CD4-positive, alpha-beta T cell treated with Interleukin-1 beta for 1 hour (primary cell): ENCODE measurements at regions not wholly inside any gene's neighbourhood (a gene's known extent, or its start where the extent isn't known, plus 50 kb on each side); places are given as distances from the start of the nearest gene placed in this dataset.

Source experiments
- DNase-seq, 2 donors: peaks; one replicate each; pipeline ENCODE4 v3.0.0-alpha.2; 2020 to 2022

DNA sequence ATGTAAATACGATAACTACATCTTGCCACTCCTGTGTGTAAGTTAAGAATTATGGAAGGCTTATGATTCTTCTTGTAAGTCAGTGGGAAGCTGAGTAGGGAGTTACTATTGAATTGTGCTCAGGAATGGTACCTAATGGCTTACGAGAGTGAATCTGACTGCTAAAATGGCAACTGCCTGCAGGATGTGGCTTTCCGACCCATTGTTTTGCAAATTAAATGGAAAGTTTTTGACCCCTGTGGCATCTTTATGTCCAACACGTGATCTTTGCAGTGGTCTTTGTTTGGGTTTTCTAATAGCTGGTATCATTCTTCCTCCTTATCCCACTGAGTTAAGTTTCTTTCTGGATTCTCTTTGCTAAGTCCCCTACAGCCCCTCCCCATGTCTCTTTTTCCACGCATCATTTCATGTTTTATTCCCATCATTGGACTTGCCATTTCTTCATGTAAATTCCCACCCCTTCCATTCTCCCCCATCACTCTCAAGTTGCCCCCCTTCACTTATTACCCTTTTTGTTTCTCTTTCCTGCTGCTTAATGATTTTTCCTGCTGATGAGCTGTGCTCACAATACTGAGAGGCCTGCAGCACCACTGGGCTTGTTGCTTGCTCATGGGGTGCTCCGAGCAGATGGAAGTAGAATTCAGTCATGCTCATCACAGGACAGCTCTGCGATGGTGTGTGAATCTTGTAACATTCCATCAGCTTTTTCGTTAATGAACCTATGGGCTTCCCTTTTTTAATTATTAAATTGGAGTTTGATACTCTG is 428.2 kb upstream of the IL12A start:
- DNase-seq, result no peak

DNA sequence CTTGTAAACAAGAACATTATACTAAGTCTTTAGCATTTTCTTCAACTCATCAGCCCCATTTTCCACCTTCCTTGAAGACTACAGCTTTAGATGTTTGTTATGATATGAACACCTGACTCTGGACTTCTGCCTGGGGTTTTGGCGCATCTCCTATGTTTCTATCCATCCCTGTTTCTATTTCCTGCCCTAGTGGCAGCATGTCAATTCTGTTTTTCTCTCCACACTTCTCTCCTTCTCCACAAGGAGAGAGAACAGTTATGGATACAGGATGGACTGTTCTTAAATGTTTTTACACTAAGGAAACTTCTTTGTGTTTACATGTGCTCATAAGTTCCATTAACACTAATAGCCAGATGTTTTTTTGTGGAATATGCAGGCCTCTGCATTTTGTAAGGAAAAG is 423.3 kb upstream of the IL12A start:
- no peak for DNase-seq

DNA sequence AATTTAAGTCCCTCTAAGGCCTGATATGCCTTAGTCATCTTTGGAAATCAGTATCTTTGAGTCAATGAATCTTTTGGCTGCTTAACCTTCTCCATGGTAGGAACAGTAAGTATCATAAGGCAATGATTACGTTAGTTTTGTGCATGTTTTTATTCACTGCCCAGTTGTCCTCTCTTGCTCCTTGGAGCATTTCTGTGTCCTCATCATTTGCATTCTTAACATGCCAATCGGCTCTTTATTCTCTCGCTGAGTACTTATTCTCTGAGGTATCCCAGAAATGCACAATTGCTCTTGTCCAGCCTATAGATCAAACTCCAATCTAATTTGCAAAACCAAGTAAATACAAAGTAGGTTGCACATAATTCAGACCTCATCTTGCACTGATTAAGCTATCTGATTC is 405.0 kb upstream of the IL12A start:
- DNase-seq, result no peak

DNA sequence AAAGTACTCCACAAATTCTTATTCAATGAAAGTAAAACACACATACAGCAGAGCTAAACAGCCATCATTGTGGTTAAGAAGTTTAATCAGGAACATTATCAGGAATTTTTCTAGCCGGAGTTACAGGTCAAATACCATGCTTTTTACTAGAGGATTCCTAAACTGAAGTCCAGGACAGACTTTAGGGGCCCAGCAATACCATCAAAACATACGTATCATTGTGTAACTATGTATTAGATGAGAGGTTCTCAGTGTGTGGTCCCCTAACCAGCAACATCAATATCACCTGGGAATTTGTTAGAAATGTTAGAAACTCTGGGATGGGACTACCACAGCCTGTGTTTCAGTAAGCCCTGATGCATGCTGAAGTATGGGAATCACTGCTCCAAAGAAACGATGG is 404.2 kb upstream of the IL12A start:
- no peak for DNase-seq

DNA sequence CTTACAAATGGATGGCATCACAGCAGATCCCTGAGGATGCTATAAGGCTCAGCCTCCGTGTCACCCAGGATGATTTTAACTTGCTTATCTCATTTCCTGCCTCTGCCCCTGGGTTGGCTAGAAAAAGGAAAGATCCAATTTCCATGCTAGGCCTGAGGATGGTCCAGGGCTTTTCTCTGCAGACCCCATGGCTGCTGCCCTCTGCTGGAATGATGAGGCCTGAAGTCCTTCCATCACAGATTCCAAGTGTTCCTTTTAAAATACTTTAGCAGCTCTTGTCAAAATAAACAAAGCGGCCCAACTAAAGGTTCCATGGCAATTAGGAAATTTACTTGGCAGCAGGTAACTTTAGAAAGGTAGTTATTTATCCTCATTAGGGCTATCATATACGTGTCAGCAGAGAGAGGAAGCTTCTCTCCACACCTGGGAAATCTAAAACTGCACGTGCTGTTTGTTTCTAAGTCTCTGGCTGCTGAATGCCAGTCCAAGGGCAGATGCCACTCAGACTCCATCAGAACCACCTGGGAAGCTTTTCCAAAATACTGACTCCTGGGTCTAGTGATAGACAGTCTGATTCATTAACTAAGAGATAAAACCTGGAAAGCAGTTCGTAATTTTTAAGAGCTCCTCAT is 401.9 kb upstream of the IL12A start:
- DNase-seq, result no peak

DNA sequence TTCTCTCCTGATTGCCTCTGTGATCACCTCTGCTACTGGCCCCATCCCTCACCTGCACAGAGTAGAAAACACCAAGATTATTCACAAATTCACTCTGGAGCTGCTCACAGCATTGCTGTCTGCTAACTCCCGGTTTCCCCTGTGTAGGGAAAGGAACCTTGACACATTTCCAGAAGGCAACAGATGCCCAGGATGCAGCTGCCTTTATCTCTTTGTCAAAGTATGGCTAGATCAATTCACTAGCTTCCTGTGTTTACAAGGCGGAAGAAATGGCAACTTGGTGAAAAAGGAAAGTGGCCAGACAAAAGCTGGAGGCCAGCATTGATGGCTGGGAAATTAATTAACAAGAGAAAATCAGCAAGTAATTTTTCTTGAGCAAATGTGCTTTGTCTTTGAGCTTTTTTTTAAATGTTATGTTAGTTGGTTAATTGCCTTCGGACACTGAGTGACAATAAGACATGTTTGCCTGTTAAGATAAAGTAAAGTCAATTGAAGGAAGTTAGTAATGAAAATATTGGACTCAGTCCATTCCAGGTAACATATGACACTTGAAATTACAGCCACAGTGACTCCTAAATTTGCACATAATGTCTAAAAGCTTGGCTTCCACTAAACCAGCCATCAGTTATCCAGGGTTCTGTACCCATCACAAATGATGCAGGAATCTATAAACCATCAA is 394.6 kb upstream of the IL12A start:
- no peak for DNase-seq

DNA sequence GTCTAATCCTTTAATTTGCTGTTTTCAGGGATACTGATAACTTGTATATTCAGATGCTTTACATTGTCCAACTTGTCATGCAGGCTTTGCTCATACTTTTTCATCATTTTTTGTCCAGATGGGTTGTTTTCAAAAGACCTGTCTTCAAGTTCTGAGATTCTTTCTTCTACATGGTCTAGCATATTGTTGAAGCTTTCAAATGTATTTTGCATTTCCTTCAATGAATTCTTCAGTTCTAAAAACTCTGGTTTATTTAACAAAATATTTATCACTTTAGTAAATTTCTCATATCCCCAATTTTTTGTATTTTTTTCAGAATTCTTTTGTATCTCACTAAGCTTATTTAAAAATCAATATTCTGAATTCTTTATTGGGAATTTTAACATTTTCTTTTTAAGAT is 388.3 kb upstream of the IL12A start:
- no peak for DNase-seq

DNA sequence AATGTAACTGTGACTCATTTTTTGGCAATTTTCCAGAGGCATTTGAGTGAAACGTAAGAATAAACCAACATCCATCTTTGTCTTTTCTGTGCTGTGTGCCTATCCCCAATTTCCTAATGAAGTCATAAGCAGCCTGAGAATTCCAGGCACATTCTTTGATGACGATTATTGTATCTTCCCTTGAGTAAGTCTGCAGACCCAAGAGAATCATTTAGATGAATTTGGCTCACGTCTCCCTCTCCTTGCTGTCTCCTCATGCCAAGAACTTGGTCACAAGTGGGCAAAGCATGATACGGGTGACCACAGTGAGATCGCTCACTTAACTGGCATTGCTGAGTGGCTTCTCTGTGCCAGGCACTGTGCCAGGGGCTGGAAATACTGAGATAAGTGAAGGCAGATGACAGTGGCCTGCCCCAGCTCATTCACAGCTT is 384.5 kb upstream of the IL12A start:
- no peak for DNase-seq

DNA sequence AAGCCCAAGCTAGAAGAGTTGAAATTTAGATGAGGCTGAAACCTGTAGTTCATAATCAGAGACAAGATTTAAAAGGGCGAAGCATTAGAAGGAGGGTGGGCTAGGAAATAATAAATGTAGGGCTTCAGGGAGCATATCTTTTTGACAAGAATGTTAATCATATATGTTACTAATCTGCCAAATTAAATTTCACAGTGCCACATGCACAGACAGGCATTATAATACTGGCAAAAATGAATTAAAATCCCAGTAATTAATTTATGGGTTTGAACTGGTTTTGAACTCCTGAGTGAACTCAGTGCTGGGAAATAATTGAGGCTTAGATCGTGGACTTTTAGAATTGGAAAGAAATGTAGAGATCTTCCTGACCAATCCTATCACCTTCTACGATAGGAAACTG is 383.5 kb upstream of the IL12A start:
- DNase-seq, result no peak

DNA sequence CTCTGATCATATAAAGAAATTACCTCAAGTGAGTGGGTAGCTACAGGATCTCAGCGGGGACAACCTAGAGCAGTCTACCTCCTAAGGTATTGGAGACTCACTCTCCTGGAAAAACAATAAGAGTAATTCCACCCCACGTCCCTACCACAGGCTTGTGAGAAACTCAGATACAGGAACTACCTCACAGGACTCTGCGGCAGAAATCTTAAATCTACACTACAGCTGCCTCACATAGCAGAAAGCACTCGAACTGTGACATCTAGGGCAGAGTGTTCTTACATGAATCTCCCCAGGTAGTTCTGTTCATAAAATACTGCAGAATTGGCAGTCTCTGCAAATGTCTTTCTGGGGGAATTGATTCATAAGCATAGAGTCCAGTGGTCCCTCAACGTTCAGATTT is 382.9 kb upstream of the IL12A start:
- DNase-seq, result no peak

DNA sequence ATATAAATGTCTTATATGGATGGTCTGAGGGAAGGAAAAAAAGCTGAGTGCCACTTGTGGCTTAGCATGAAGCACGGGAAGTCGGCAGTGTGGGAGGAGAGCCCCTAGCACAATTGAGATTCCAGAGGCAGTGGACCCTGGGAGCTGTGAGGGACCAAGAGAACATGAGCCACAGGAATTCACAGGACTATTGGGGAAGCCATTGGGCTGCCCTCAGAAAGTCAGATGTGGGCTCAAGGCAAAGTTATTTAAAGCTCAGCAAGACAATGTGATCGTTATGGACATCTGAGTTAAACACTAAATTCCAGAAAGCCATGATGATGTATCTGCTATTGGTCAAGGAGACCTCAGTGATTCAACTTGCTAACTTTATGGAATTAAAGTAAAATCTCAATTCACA is 380.8 kb upstream of the IL12A start:
- DNase-seq, result no peak

DNA sequence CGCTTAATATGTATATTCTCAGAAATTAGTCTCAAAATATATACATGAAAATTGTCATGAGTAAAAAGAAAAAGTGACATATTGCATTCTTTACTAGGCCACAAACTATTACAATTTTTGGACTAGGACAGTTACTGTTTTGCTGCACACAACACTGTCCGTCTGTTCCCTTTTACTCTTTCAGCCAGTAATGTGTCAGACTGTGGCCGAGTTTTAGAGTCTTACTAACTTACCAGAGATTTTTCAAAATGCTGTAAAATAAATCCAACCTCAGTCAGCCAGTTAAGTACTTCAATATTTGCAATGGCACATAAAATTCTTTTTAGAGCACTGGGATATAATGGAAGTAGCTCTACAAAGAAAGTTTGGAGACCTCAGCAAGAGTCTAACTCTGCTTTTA is 380.3 kb upstream of the IL12A start:
- no peak for DNase-seq

DNA sequence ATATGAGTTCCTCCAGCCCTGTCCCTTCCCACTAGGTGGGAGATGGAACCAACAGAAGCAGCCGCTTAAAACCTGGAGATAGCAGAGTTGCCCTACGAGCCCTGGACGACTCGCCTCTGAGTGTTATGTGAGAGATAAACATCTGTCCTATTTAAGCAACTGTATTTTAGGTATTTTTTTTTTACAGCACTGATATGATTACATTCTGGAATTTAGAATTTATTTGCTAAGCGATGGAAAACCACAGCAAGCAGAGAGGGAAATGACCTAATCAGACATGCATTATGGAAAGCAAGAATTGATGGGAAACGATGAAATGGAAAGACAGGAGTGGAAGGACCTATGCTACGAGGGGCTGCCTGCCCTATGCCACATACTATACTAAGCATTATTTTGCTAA is 379.0 kb upstream of the IL12A start:
- no peak for DNase-seq

DNA sequence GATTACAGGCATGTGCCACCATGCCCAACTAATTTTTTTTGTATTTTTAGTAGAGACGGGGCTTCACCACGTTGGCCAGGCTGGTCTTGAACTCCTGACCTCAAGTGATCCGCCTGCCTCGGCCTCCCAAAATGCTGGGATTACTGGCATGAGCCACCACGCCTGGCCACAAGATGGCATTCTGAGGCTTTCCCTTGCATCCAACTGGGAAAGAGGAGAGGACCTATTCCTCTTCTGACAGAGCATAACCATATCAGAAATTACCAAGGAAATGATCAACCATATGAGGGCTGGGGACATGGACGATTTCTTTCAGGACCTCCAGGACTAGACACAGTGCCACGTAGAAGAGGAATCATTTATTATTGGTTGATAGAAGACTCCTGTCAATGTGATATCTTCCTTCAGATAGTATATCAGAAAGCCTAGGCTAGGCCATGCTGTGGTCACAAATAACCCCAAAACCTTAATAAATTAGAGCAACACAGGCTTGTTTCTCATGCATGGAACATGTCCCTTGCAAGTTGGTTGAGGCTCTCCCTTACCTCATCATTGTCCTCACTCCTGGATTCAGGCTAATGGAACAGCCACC is 372.3 kb upstream of the IL12A start:
- no peak for DNase-seq

DNA sequence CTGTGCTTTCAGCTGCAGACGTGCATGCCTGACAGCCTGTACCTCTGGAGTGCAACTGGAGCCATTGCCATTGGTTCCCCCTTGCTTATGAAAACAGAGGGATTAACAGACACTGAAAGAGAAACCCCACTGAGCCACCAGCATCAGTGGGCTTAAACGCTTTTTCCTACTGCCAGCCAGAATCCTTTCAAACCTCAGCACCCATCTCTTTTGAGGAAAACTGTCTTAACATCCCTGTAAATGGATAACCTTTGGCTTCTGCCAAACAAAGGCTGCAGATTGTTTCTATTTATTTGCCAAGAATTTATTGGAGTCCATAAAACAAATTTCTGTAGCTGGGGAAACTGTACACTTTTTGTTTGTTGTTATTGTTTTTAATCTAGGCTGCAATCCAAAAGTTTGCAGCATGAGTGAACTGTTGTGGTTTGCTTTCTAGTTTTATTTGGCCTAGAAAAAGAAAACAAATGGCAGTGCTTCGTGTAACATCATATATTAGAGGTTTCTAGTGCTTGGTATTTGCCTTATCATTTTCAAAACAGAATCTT is 369.2 kb upstream of the IL12A start:
- DNase-seq, result no peak

DNA sequence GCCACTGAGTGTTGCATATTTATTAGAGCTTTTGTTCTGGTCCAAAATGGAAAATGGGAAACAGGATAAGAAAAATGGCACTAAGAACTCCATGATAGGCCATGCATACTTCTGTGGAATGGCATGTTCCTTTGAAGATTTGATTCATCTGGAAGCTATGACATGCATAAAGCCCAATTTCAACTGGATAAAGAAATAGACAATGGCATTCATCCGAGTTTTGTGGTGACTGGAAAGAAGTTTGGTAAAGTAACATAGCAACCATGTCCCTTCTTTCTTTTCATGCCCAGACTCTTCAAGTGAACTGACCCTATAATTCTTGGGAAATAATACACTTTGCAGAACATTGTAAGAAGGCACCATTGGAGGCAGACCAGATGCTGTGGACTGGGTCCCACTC is 368.4 kb upstream of the IL12A start:
- DNase-seq, result no peak

DNA sequence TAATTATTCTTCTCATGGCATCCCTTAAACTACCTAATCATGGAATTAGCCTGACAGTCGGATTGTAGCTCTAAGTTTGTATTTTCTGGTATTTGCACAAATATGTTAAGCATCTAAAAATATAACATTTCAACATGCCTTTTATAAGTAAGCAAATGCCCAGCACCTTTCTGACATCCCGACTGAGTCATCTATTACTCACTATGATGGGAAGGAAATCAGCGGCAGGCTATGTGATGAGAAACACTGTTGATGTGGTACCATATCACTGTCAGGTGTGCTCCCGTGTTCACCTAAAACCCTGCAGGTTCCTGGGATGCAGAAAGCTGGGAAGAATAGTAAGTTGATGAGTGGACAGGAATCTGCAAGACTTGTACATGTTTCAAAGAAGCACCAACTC is 367.8 kb upstream of the IL12A start:
- DNase-seq, result no peak

DNA sequence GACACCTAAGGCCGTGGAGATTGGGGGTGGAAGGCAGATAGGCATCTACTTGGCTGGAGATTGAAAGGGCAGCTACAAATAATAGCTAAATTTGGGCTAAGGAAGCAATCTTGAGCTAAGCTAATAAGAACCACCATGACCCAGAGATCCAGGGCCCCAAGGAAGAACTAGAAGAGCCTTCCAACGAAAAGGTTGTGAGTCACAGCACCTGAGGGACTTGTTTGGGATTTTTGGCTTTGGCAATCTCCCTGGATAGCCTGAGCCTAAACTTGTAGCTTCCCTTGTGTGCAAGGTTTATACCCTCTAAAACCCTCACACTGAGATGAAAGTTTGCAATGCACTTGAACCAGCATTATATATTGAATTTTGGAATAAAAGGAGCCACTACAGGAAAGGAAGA is 364.0 kb upstream of the IL12A start:
- no peak for DNase-seq

DNA sequence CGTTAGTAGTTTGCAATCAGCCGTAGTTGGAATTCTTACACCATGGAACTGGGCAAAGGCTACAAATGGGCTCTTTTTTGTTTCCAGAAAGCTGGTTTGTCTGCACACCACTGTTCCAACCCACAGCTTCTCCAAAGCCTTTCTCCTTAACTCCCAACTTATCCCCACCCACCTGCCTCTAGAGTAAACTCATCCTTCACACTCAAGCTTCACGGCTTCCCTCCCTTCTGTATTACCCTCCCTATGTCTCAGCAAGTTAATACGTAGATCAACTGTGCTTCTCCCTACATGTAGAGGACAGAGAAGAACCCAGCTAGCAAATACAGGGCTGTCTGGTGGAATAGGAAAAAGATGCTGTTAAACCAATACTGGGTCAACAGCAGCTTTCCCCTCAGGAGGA is 363.0 kb upstream of the IL12A start:
- no peak for DNase-seq

DNA sequence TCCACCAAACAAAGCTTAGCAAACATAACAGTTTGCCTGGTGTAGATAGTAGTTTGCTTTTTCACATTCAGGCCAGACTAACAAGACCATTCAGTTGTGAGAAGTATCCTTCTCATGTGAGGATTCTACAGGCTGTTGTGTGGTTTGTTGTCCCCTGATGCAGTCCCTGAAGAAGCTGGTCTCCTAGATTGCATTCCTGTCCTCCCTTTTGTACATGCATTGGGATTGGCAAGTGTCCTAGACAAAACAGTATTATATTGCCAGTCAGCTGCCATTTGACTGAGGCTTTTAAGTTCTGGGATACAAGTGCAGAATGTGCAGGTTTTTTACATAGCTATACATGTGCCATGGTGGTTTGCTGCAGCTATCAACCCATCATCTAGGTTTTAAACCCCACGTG is 362.0 kb upstream of the IL12A start:
- no peak for DNase-seq

DNA sequence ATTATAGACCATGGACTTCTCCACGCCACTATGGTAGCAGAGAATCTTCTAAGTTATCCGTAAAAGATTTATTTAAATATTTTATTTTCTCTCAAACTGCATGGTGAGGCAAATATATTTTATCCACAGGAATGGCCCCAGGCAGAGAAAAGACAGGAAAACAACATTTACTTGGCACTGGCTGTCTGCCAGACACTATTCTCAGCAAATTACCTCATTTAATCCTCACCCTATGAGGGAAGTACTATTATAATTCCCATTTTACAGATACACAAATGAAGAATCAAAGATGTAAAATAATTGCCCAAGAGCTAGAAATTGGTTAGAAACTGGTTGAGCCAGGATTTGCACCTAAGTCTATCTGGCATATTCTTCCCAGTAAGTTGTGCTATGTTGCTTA is 361.4 kb upstream of the IL12A start:
- no peak for DNase-seq

DNA sequence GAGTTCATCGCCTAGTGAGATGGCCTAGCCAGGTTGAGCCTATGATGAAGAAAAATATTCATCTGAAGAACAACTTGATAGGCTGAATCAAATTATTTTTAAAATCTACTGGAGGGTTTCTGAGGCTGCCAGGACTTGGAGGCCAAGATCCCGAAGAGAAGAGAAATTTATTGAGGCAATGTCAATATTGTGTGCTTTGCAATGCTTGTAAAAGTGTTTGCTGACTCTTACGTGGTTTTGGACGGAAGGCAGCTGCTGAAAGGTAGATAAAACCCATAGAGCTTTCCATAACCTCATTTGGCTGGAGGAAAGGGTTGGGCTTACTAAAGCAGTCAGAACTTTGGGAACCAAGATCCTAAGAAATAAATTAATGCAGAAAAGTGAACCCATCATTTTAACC is 361.0 kb upstream of the IL12A start:
- DNase-seq, result no peak

DNA sequence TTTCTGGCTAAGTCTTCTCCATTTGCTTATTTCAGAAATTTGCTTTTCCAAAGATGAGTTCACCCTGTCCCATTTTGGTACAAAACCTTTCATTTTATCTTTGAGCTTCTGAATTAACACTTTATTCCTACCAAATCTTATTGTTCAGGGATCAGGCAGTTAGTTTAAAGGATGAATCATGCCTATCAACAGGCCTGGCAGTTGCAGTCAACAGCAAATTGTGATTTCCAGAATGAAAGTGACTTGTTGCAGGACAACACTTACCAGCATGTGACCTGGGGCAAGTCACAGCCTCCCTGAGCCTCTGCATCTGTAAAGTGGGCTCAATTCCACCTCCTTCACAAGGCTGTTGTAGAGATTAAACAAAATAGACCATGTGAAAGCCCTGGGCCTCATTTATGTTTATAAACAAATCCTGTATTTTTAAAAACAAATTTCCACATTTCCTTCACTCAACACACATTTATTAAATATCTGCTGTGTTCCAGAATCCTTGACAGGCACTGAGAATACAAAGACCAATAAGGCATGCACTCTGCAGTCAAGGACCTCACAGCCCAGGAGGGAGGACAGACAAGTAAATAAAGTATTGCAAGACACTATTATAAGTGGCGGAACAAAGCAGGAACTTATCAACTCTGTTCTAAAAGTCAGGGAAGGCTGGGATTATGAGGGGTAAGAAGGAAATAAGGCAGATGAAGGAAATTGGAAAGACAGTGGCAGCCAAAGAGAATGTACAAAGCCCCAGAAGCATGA is 359.1 kb upstream of the IL12A start:
- DNase-seq, result no peak
